ENCODE measurements at regions not wholly inside any gene's neighbourhood (a gene's known extent, or its start where the extent isn't known, plus 50 kb on each side); places are given as distances from the start of the nearest gene placed in this dataset.

GRCh38 chr3:161754420-161755053 is 257.9 kb downstream of the OTOL1 start:
- no peak for TF ChIP-seq CTCF (IDR thresholded peaks at IDR 0.05)
- no peak overlapping the region for H3K4me3 ChIP-seq
- no peaks in the 10 kb centered on the region for H3K36me3 ChIP-seq
- no peaks in the 10 kb centered on the region for H3K9me3 ChIP-seq
- DNase-seq: no peak
- no peaks in the 10 kb centered on the region for H3K27me3 ChIP-seq
- intact Hi-C loops (cut with DNase I; ENCODE audit: low total_unique reads): no loop called here
- no peak overlapping the region for H3K27ac ChIP-seq
- no peaks in the 10 kb centered on the region for H3K4me1 ChIP-seq

- Histone ChIP-seq H3K27ac (no peak overlapping the region), H3K9me3 (no peaks in the 10 kb centered on the region), H3K27me3 (no peaks in the 10 kb centered on the region), H3K4me3 (no peak overlapping the region), H3K36me3 (no peaks in the 10 kb centered on the region), H3K4me1 (no peaks in the 10 kb centered on the region)
- DNase-seq: no peak
- intact Hi-C loops (cut with DNase I; ENCODE audit: low total_unique reads): no loop called here
- no peak for TF ChIP-seq CTCF (IDR thresholded peaks at IDR 0.05)
These were observed 262.8 kb downstream of the OTOL1 start for GRCh38 chr3:161759444-161759843.

GRCh38 chr3:161766331-161766730 is 269.7 kb downstream of the OTOL1 start:
- no peaks in the 10 kb centered on the region for H3K27me3 ChIP-seq
- H3K27ac ChIP-seq: no peak overlapping the region
- no peak overlapping the region for H3K4me3 ChIP-seq
- TF ChIP-seq CTCF (IDR thresholded peaks at IDR 0.05): no peak
- H3K9me3 ChIP-seq: no peaks in the 10 kb centered on the region
- H3K4me1 ChIP-seq: no peaks in the 10 kb centered on the region
- H3K36me3 ChIP-seq: no peaks in the 10 kb centered on the region
- DNase-seq: no peak
- intact Hi-C loops (cut with DNase I; ENCODE audit: low total_unique reads): no loop called here

GRCh38 chr3:161770484-161771386 is 274.1 kb downstream of the OTOL1 start:
- Histone ChIP-seq H3K36me3 (no peaks in the 10 kb centered on the region), H3K4me3 (no peak overlapping the region), H3K4me1 (no peaks in the 10 kb centered on the region), H3K27ac (no peak overlapping the region), H3K9me3 (peaks cover 0 to 3% (median 0%) of the 10 kb centered on the region in 3 donors), H3K27me3 (no peaks in the 10 kb centered on the region)
- TF ChIP-seq CTCF (IDR thresholded peaks at IDR 0.05): no peak
- intact Hi-C loops (cut with DNase I; ENCODE audit: low total_unique reads): no loop called here
- no peak for DNase-seq

- H3K4me3 ChIP-seq: no peak overlapping the region
- H3K36me3 ChIP-seq: no peaks in the 10 kb centered on the region
- DNase-seq: no peak
- TF ChIP-seq CTCF (IDR thresholded peaks at IDR 0.05): no peak
- peaks cover 0 to 6% (median 0%) of the 10 kb centered on the region in 3 donors for H3K9me3 ChIP-seq
- H3K4me1 ChIP-seq: no peaks in the 10 kb centered on the region
- no peaks in the 10 kb centered on the region for H3K27me3 ChIP-seq
- no peak overlapping the region for H3K27ac ChIP-seq
- intact Hi-C loops (cut with DNase I; ENCODE audit: low total_unique reads): no loop called here
These were observed 284.8 kb downstream of the OTOL1 start for GRCh38 chr3:161781381-161781780.

Measured in tibial artery (tissue), 4 donors.